H4 (cell line): ENCODE measurements at regions not wholly inside any gene's neighbourhood (a gene's known extent, or its start where the extent isn't known, plus 50 kb on each side); places are given as distances from the start of the nearest gene placed in this dataset.

Experiments used
- DNase-seq: peaks from one replicate; pipeline ENCODE4 v3.0.0-alpha.2; 2015; ENCODE audit warnings: low spot score

DNA sequence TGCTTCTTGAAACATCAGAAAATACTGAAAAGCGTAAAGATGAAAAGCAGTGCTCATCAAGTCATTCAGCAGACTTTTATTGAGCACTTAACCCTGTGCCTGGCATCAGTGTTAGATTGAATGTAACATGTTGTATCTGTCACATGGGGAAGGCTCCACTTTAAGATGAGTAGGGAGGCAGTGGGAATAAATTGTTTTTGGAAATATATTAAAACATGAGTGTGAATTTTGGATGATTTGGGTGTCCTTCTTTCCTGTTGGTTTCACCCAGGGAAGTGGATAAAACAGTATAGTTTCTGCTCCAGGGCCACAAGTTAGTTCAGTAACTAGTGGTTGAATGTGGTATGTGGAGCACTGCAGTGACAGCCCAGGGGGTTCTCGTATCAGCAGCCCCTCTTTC is 301.4 kb upstream of the TPM1 start:
- no peak for DNase-seq

DNA sequence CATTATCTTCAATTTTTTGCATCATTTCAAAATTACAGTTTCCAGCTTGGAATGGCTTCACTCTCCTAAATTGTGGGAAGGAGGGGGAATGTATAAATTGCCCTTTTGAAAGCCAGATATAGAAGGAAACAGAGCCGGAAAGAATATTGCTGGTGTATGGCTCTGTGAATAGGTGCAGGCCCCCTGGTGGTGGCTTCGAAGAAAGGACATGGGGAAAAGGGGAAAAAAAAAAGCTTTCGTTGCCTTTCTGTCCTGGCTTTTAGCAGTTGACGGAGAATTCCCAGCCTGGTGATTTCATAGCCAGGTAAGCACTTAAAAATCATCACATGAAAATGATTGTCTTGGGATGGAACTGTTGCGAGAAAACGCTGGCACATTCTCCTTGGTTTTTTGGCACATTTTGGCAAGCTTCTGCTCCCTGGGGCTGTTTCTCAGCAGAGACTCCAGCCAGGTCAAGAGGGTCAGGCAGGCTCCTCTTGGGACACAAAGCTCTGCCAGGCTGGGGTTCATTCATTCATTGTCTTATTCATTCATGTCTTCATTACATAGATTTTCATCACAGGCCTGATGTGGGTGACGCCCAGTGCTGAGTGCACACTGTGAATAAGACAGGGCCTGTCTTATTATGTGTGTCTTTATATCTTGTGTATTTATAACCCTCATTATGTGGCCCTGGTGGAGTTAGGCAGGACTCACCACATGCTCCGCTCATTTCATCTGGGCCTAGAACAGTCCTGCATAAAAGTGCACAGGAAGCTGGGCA is 300.0 kb upstream of the TPM1 start:
- peak; percentile 63 for DNase-seq

- no peak for DNase-seq
Measured at GRCh38 chr15:62745621-62746225, 296.8 kb upstream of the TPM1 start.

- no peak for DNase-seq
Measured at GRCh38 chr15:62748196-62748595, 294.4 kb upstream of the TPM1 start.

DNA sequence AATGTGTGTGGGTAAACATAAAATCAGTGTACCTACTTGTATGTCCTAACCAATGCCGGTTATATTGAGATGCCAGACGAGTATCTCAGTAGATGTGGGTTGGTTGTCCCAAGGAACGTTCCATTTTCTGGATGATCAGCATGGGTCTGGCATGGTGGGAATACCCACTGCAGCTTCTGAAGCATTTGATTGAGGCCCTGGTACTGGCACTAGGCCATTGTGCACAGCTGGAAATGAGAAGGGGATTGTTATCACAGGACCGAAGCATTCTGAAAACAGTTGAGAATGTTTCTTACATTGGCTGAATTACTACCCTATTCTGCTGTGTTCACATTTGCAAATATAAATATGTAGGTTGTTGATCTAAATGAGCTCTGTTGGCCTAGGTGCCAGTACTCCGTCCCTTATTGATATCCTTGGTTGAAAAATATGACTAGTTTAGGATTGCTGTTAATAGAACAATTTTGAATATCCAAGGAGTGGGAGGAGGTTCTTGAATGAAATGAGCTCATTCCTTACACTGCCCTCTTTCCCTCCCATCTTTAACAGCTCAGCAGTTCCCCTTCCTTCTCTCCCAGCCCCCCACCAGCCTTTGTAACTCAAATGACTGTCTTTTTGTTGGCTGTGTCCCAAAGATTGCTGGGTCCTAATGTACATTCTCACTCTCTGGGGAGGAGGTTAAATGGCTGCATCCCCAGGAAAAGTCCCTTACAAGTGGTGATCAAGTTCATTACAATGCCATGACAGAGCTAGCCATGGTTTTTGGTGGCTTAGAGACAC is 293.3 kb upstream of the TPM1 start:
- no peak for DNase-seq

DNA sequence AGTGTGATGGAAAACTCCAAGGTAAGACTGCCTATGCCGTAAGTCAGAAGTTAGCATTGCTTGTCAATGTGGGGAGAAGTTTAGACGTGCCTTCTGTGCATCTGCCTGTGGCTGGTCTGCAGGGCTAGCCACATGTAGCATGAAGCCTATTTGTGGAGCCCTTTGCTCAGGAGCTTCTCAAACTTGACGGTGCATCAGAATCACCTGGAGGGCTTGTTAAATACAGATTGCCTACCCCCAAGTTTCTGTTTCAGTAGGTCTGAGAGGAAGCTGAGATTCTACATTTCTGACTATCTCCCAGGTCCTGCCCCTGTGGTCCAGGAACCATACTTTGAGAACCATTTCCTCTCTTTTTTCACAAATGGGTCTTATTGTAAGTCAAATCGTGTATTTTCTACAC is 292.1 kb upstream of the TPM1 start:
- DNase-seq, result no peak

GRCh38 chr15:62752657-62753517 is 289.7 kb upstream of the TPM1 start:
- no peak for DNase-seq

GRCh38 chr15:62753518-62754221 is 288.9 kb upstream of the TPM1 start:
- no peak for DNase-seq

- no peak for DNase-seq
Measured at GRCh38 chr15:62756326-62756994, 286.1 kb upstream of the TPM1 start.

GRCh38 chr15:62756995-62757360 is 285.6 kb upstream of the TPM1 start:
- no peak for DNase-seq

- DNase-seq, result no peak
Measured at GRCh38 chr15:62757535-62757934, 285.0 kb upstream of the TPM1 start.

- peak; percentile 68 for DNase-seq
Measured at GRCh38 chr15:62758126-62758951, 284.2 kb upstream of the TPM1 start.

- DNase-seq, result no peak
Measured at GRCh38 chr15:62758952-62759349, 283.6 kb upstream of the TPM1 start.

GRCh38 chr15:62760538-62760937 is 282.0 kb upstream of the TPM1 start:
- no peak for DNase-seq

- no peak for DNase-seq
Measured at GRCh38 chr15:62765916-62766315, 276.6 kb upstream of the TPM1 start.

GRCh38 chr15:62766599-62766998 is 275.9 kb upstream of the TPM1 start:
- no peak for DNase-seq

GRCh38 chr15:62769604-62770003 is 272.9 kb upstream of the TPM1 start:
- DNase-seq, result peak; percentile 43

DNA sequence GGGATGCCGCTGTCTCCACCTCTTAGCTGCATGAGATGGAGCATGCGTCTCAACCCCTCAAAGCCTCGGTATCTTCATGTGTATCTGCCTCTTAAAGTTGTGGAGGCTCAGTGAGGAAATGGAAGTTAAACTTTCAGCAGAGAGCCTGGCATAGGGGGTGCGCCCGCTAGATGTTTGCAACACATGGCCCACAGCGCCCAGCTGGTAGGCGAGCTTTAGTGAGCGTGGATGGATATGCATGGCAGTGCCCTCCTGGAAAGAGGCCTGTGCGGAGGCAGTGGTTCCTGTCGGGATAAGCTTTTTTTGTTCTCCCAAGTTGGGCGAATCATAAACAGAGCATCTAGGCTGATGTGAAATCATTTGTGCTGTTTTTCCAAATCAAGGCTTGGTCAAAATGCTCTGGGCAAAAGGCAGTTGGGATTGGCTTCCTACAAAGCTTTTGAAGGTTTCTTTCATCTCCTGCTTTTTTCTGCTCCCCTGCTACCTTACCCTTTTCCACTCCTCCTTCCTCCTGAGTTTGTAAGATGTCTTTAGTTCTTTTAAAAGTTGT is 272.4 kb upstream of the TPM1 start:
- DNase-seq, result no peak

- DNase-seq, result peak; percentile 82
Measured at GRCh38 chr15:62770752-62771151, 271.8 kb upstream of the TPM1 start.

- no peak for DNase-seq
Measured at GRCh38 chr15:62771234-62771633, 271.3 kb upstream of the TPM1 start.
